HepG2 (cell line): ENCODE measurements at regions not wholly inside any gene's neighbourhood (a gene's known extent, or its start where the extent isn't known, plus 50 kb on each side); places are given as distances from the start of the nearest gene placed in this dataset.

Experiments used
- ATAC-seq: fragments of 200-7000 bp; cut with Tn5 transposase; 3 replicates; pipeline ENCODE4 v1.9.1; 2020; ENCODE audit warnings: mild to moderate bottlenecking, moderate library complexity
- BruUV-seq: library from RNA; stranded (reverse); fragments of 400-500 nt; replicated peaks from 2 replicates; lab custom pipeline; 2021; lab: Mats Ljungman, UMichigan
- CTCF ChIA-PET: fragments of 300-600 bp; formaldehyde crosslinking; extraction: SDS; loops from one replicate; lab custom pipeline; 2021; ENCODE audit warnings: low total read pairs, inconsistent platforms, low intra/inter-chr PET ratio; lab: Yijun Ruan, JAX
- POLR2A ChIA-PET: fragments of 350-600 bp; sonication (Branson Sonifier 250); formaldehyde crosslinking; loops from one replicate; lab custom pipeline; 2020; ENCODE audit warnings: antibody characterized with exemption, inconsistent platforms; lab: Yijun Ruan, JAX
- DNase-seq: peaks from one replicate; pipeline ENCODE4 v3.0.0-alpha.2; 2015; ENCODE audit warnings: low spot score
- FAIRE-seq: peaks from 3 replicates; lab custom pipeline; 2011; peaks lifted over from hg19 to GRCh38; lab: Jason Lieb, UNC
- H2AFZ ChIP-seq: one replicate; pipeline ENCODE4 v1.6.1; 2011; ENCODE audit warnings: low read length, inconsistent platforms
- H3K27ac ChIP-seq: fragments of 300-600 bp; 3 replicates; pipeline ENCODE4 v1.8.0; 2011; ENCODE audit warnings: mixed run types, mild to moderate bottlenecking, mixed read lengths, low read length, inconsistent platforms; ENCODE audit not compliant: insufficient read depth; ENCODE audit errors: extremely low read length
- H3K27me3 ChIP-seq, 2 experiments: fragments of 200-600 bp in 1 of 2; 2 replicates in 1 of 2; 3 replicates in 1 of 2; pipeline versions ENCODE4 v1.6.0 to v1.8.0; 2011; ENCODE audit warnings: low read length in 2 of 2, mild to moderate bottlenecking in 2 of 2, moderate library complexity in 2 of 2, inconsistent platforms in 1 of 2; ENCODE audit not compliant: insufficient read depth in 2 of 2, control insufficient read depth in 1 of 2
- H3K36me3 ChIP-seq, 2 experiments: fragments of 200-600 bp in 1 of 2; replicated peaks in 1 of 2; 2 replicates in 1 of 2; 3 replicates in 1 of 2; pipeline versions ENCODE4 v1.5.1 to v1.8.0; 2011; ENCODE audit warnings: low read length in 2 of 2, inconsistent platforms in 1 of 2; ENCODE audit not compliant: insufficient read depth in 2 of 2, control insufficient read depth in 1 of 2
- H3K4me1 ChIP-seq: 2 replicates; pipeline ENCODE4 v1.5.1; 2012; ENCODE audit warnings: low read length, inconsistent platforms; ENCODE audit not compliant: insufficient read depth
- H3K4me2 ChIP-seq: 2 replicates; pipeline ENCODE4 v1.6.0; 2011; ENCODE audit warnings: low read depth, low read length, inconsistent platforms
- H3K4me3 ChIP-seq, 3 experiments: fragments of 200-600 bp in 1 of 3; sonication (generic), shearing (Covaris generic) in 1 of 3; replicated peaks in 1 of 3; 2 replicates each; pipeline ENCODE4 v1.5.1; 2011 to 2016; ENCODE audit warnings: low read length in 3 of 3, inconsistent platforms in 2 of 3, low read depth in 2 of 3, mild to moderate bottlenecking in 2 of 3, control low read depth in 1 of 3, mixed read lengths in 1 of 3; ENCODE audit not compliant: insufficient read depth in 1 of 3
- H3K79me2 ChIP-seq: one replicate; pipeline ENCODE4 v1.6.1; 2011; ENCODE audit warnings: low read length, inconsistent platforms; ENCODE audit not compliant: insufficient read depth
- H3K9ac ChIP-seq: 2 replicates; pipeline ENCODE4 v1.6.0; 2011; ENCODE audit warnings: mild to moderate bottlenecking, low read depth, low read length, inconsistent platforms; ENCODE audit not compliant: insufficient read depth
- H3K9me3 ChIP-seq: 2 replicates; pipeline ENCODE4 v1.5.1; 2012; ENCODE audit warnings: mild to moderate bottlenecking, low read length
- H4K20me1 ChIP-seq: 2 replicates; pipeline ENCODE4 v1.6.0; 2011; ENCODE audit warnings: inconsistent platforms, mild to moderate bottlenecking, low read length, moderate library complexity; ENCODE audit not compliant: insufficient read depth
- E2F5 ChIP-seq: sonication (generic); formaldehyde crosslinking; conservative IDR thresholded peaks from 2 replicates; pipeline ENCODE4 v1.4.0; 2020; ENCODE audit warnings: missing genetic modification reagents
- ETV6 ChIP-seq: sonication (generic); formaldehyde crosslinking; conservative IDR thresholded peaks from 2 replicates; pipeline ENCODE4 v1.4.0; 2020; ENCODE audit warnings: missing genetic modification reagents
- HNRNPK ChIP-seq: fragments of 200-400 bp; formaldehyde crosslinking; IDR thresholded peaks from 2 replicates; pipeline ENCODE4 v1.6.1; 2018; ENCODE audit warnings: low read length, low read depth, moderate library complexity, mild to moderate bottlenecking; ENCODE audit not compliant: poor library complexity, severe bottlenecking
- HNRNPL ChIP-seq: fragments of 200-400 bp; formaldehyde crosslinking; IDR thresholded peaks from 2 replicates; pipeline ENCODE4 v1.6.1; 2017; ENCODE audit warnings: mild to moderate bottlenecking, low read depth, low read length
- KDM1A ChIP-seq: IDR thresholded peaks from 2 replicates; pipeline ENCODE4 v1.6.1; 2016; ENCODE audit warnings: missing compliant biosample characterization
- SMAD3 ChIP-seq: sonication (generic); formaldehyde crosslinking; IDR thresholded peaks from 2 replicates; pipeline ENCODE4 v1.4.0; 2020; ENCODE audit warnings: missing genetic modification reagents
- STAG1 ChIP-seq: sonication (generic); formaldehyde crosslinking; IDR thresholded peaks from 2 replicates; pipeline ENCODE4 v1.4.0; 2020; ENCODE audit warnings: missing genetic modification reagents
- ZBTB44 ChIP-seq: sonication (generic); formaldehyde crosslinking; IDR thresholded peaks from 2 replicates; pipeline ENCODE4 v1.4.0; 2020; ENCODE audit warnings: missing genetic modification reagents
- ZFP36L2 ChIP-seq: sonication (generic); formaldehyde crosslinking; IDR thresholded peaks from 2 replicates; pipeline ENCODE4 v1.4.0; 2020; ENCODE audit warnings: missing genetic modification reagents
- ZNF496 ChIP-seq: sonication (generic); formaldehyde crosslinking; IDR thresholded peaks from 2 replicates; pipeline ENCODE4 v1.8.1; 2023; ENCODE audit warnings: mild to moderate bottlenecking, moderate library complexity, missing genetic modification reagents; ENCODE audit not compliant: insufficient replicate concordance
- ZNF543 ChIP-seq: sonication (generic); formaldehyde crosslinking; IDR thresholded peaks from 2 replicates; pipeline ENCODE4 v1.4.0; 2020; ENCODE audit warnings: mild to moderate bottlenecking, missing genetic modification reagents
- ZSCAN22 ChIP-seq: sonication (generic); formaldehyde crosslinking; IDR thresholded peaks from 2 replicates; pipeline ENCODE4 v1.4.0; 2020; ENCODE audit warnings: mild to moderate bottlenecking, missing genetic modification reagents
- WGBS: methylation state at CpG from one replicate; pipeline ENCODE4 v1.1.6; 2017; ENCODE audit warnings: low lambda C conversion rate; 5-methylcytosine and 5-hydroxymethylcytosine counted together
- in situ Hi-C: cut with HindIII; loops from 2 replicates; pipeline ENCODE4 v1.10.0; 2017; ENCODE audit warnings: low pct_unique_long_range_greater_than_20kb; ENCODE audit not compliant: extremely low pct_ligation_motif_present
- intact Hi-C: fragments of 100-400 bp; cut with micrococcal nuclease; formaldehyde crosslinking; loops from one replicate; pipeline ENCODE4 v1.10.0; 2022; ENCODE audit not compliant: unreplicated experiment

GRCh38 chr6:21679761-21680265 is 86.3 kb downstream of the SOX4 start:
- TF ChIP-seq KDM1A (no peak), ZSCAN22 (CRISPR knock-in tag) (no peak), ETV6 (CRISPR knock-in tag) (no peak), E2F5 (no peak), SMAD3 (no peak)
- H2AFZ ChIP-seq: no peak overlapping the region
- no peak for ATAC-seq

GRCh38 chr6:21680611-21681010 is 87.1 kb downstream of the SOX4 start:
- CTCF ChIA-PET: no interaction called here
- POLR2A ChIA-PET: no interaction called here
- TF ChIP-seq HNRNPK: no peak
- no peak for TF ChIP-seq STAG1 (CRISPR knock-in tag)
- TF ChIP-seq ZBTB44 (CRISPR knock-in tag): no peak
- TF ChIP-seq ZNF543 (CRISPR knock-in tag): no peak
- TF ChIP-seq HNRNPL: no peak
- TF ChIP-seq ZFP36L2 (CRISPR knock-in tag): no peak
- no peak for TF ChIP-seq ZNF496 (CRISPR knock-in tag)

More at GRCh38 chr6:21679761-21680265, 86.3 kb downstream of the SOX4 start:
- H3K9ac ChIP-seq: no peak overlapping the region
- WGBS: 19% methylated on average over 2 of the region's 2 CpGs
- in situ Hi-C loops: no loop called here
- no peaks in the 10 kb centered on the region for H3K9me3 ChIP-seq
- no peak overlapping the region for H3K4me2 ChIP-seq
- no peak for FAIRE-seq
- H3K4me1 ChIP-seq: no peaks in the 10 kb centered on the region
- H3K36me3 ChIP-seq: no peaks in the 10 kb centered on the region
- H3K79me2 ChIP-seq: no peaks in the 10 kb centered on the region
- no peak for DNase-seq
- BruUV-seq: no TSS peak
- H4K20me1 ChIP-seq: no peaks in the 10 kb centered on the region
- no peak overlapping the region for H3K27ac ChIP-seq
- H3K27me3 ChIP-seq: no peaks in the 10 kb centered on the region
- intact Hi-C loops: loop anchor here (5.0 kb wide), 1 partner anchor 658 kb away; no protein-coding TSS in a partner anchor
- no peak overlapping the region for H3K4me3 ChIP-seq
- ChIA-PET POLR2A (no interaction called here), CTCF (no interaction called here)

More at GRCh38 chr6:21680611-21681010, 87.1 kb downstream of the SOX4 start:
- no peaks in the 10 kb centered on the region for H3K36me3 ChIP-seq
- no TSS peak for BruUV-seq
- H3K4me1 ChIP-seq: no peaks in the 10 kb centered on the region
- no peak overlapping the region for H3K4me2 ChIP-seq
- ATAC-seq: no peak
- H3K79me2 ChIP-seq: no peaks in the 10 kb centered on the region
- H3K9me3 ChIP-seq: no peaks in the 10 kb centered on the region
- in situ Hi-C loops (no loop called here), intact Hi-C loops (loop anchor here (5.0 kb wide), 1 partner anchor 658 kb away; no protein-coding TSS in a partner anchor)
- H3K4me3 ChIP-seq: no peak overlapping the region
- H3K9ac ChIP-seq: no peak overlapping the region
- H4K20me1 ChIP-seq: no peaks in the 10 kb centered on the region
- no peak overlapping the region for H3K27ac ChIP-seq
- H2AFZ ChIP-seq: no peak overlapping the region
- FAIRE-seq: no peak
- H3K27me3 ChIP-seq: no peaks in the 10 kb centered on the region
- 41% methylated on average over 4 of the region's 4 CpGs for WGBS
- DNase-seq: no peak
